HCT116 (cell line): ENCODE measurements at regions not wholly inside any gene's neighbourhood (a gene's known extent, or its start where the extent isn't known, plus 50 kb on each side); places are given as distances from the start of the nearest gene placed in this dataset.

Source experiments
- ATAC-seq: fragments of 200-7000 bp; cut with Tn5 transposase; 2 replicates; pipeline ENCODE4 v1.9.1; 2020; ENCODE audit warnings: mild to moderate bottlenecking, moderate library complexity
- BruUV-seq: library from RNA; stranded (reverse); fragments of 400-500 nt; replicated peaks from 2 replicates; lab custom pipeline; 2021; lab: Mats Ljungman, UMichigan
- CTCF ChIA-PET: fragments of 300-600 bp; sonication (Branson Sonifier 250); formaldehyde crosslinking; loops from one replicate; lab custom pipeline; 2021; ENCODE audit warnings: antibody characterized with exemption; lab: Charles Lee
- POLR2A ChIA-PET: fragments of 300-600, 350-600 bp; sonication (Branson Sonifier 250); formaldehyde crosslinking; loops from one replicate; lab custom pipeline; 2021; ENCODE audit warnings: antibody characterized with exemption; lab: Charles Lee
- RAD21 ChIA-PET, 2 experiments: fragments of 300-600 bp; sonication (Branson Sonifier 250); formaldehyde crosslinking; loops; one replicate each; lab custom pipeline; 2023; ENCODE audit warnings: low total read pairs in 2 of 2; ENCODE audit not compliant: uncharacterized antibody in 2 of 2, unreplicated experiment in 2 of 2, low non-redundant PET in 1 of 2; lab: Charles Lee
- DNase-seq: peaks from one replicate; pipeline ENCODE4 v3.0.0-alpha.2; 2010; ENCODE audit warnings: low read depth, low spot score
- H2AFZ ChIP-seq: fragments of 200-600 bp; shearing (Covaris generic), sonication (generic); 2 replicates; pipeline ENCODE4 v1.6.1; 2017; ENCODE audit warnings: low read depth, mixed run types, mixed read lengths, antibody characterized with exemption, low read length; ENCODE audit not compliant: poor library complexity, severe bottlenecking
- H3K27ac ChIP-seq: 2 replicates; pipeline ENCODE4 v1.5.1; 2012; ENCODE audit warnings: low read depth, low read length
- H3K27me3 ChIP-seq: fragments of 200-600 bp; sonication (generic); 2 replicates; pipeline ENCODE4 v1.6.1; 2016; ENCODE audit warnings: mixed run types, low read length, mixed read lengths; ENCODE audit not compliant: insufficient read depth
- H3K36me3 ChIP-seq, 2 experiments: fragments of 200-500 bp in 1 of 2; fragments of 200-600 bp in 1 of 2; sonication (Bioruptor generic) in 1 of 2; sonication (generic) in 1 of 2; 2 replicates each; pipeline versions ENCODE4 v1.5.1 to v1.6.1; 2014 to 2016; ENCODE audit warnings: low read length in 2 of 2, inconsistent platforms in 1 of 2, mixed read lengths in 1 of 2, mixed run types in 1 of 2; ENCODE audit not compliant: insufficient read depth in 2 of 2, control insufficient read depth in 1 of 2
- H3K4me1 ChIP-seq, 2 experiments: fragments of 200-600 bp in 1 of 2; sonication (generic) in 1 of 2; 2 replicates each; pipeline versions ENCODE4 v1.5.1 to v1.6.1; 2012 to 2017; ENCODE audit warnings: low read length in 2 of 2, inconsistent platforms in 1 of 2, mild to moderate bottlenecking in 1 of 2, mixed read lengths in 1 of 2, mixed run types in 1 of 2, moderate library complexity in 1 of 2; ENCODE audit not compliant: insufficient read depth in 2 of 2, control insufficient read depth in 1 of 2
- H3K4me2 ChIP-seq: fragments of 200-600 bp; sonication (generic); 2 replicates; pipeline ENCODE4 v1.6.1; 2017; ENCODE audit warnings: mixed run types, low read length, mixed read lengths
- H3K4me3 ChIP-seq, 2 experiments: fragments of 200-600 bp in 1 of 2; sonication (generic) in 1 of 2; replicated peaks in 1 of 2; 2 replicates each; pipeline ENCODE4 v1.5.1; 2011 to 2016; ENCODE audit warnings: low read length in 2 of 2, control low read depth in 1 of 2, low read depth in 1 of 2, mild to moderate bottlenecking in 1 of 2, mixed read lengths in 1 of 2, mixed run types in 1 of 2
- H3K79me2 ChIP-seq: fragments of 200-600 bp; sonication (generic); 2 replicates; pipeline ENCODE4 v1.6.1; 2017; ENCODE audit warnings: mild to moderate bottlenecking, mixed run types, low read length, moderate library complexity, mixed read lengths; ENCODE audit not compliant: insufficient read depth
- H3K9ac ChIP-seq: fragments of 200-600 bp; sonication (generic); 2 replicates; pipeline ENCODE4 v1.6.1; 2016; ENCODE audit warnings: low read length, mixed read lengths
- H3K9me2 ChIP-seq: fragments of 200-600 bp; sonication (generic), shearing (Covaris generic); 2 replicates; pipeline ENCODE4 v1.6.1; 2017; ENCODE audit warnings: mixed run types, mild to moderate bottlenecking, moderate library complexity; ENCODE audit not compliant: insufficient read depth
- H3K9me3 ChIP-seq, 2 experiments: fragments of 200-500 bp in 1 of 2; fragments of 200-600 bp in 1 of 2; sonication (Bioruptor generic) in 1 of 2; sonication (generic) in 1 of 2; 2 replicates each; pipeline ENCODE4 v1.6.1; 2014 to 2017; ENCODE audit warnings: low read length in 2 of 2, mixed read lengths in 2 of 2, inconsistent platforms in 1 of 2, low read depth in 1 of 2, mild to moderate bottlenecking in 1 of 2, mixed run types in 1 of 2, moderate library complexity in 1 of 2; ENCODE audit not compliant: control insufficient read depth in 1 of 2, insufficient read depth in 1 of 2
- H4K20me1 ChIP-seq: fragments of 200-600 bp; sonication (generic), shearing (Covaris generic); 2 replicates; pipeline ENCODE4 v1.6.1; 2017; ENCODE audit warnings: mixed run types, mild to moderate bottlenecking, moderate library complexity; ENCODE audit not compliant: insufficient read depth
- ATF3 ChIP-seq: IDR thresholded peaks from 2 replicates; pipeline ENCODE4 v1.6.1; 2012
- CBX3 ChIP-seq: IDR thresholded peaks from 2 replicates; pipeline ENCODE4 v1.6.1; 2012; ENCODE audit warnings: low read depth
- CEBPB ChIP-seq: IDR thresholded peaks from 2 replicates; pipeline ENCODE4 v1.6.1; 2012; ENCODE audit warnings: low read depth
- CTCF ChIP-seq, 3 experiments: fragments of 200-600 bp in 1 of 3; sonication (generic) in 1 of 3; IDR thresholded peaks in 2 of 3; conservative IDR thresholded peaks in 1 of 3; 2 replicates each; pipeline ENCODE4 v1.5.1; 2012 to 2017; ENCODE audit warnings: low read depth in 2 of 3, low read length in 2 of 3, antibody characterized with exemption in 1 of 3, borderline replicate concordance in 1 of 3, control low read depth in 1 of 3, mild to moderate bottlenecking in 1 of 3, mixed read lengths in 1 of 3, mixed run types in 1 of 3, moderate library complexity in 1 of 3; ENCODE audit not compliant: insufficient read depth in 1 of 3
- EGR1 ChIP-seq: IDR thresholded peaks from 2 replicates; pipeline ENCODE4 v1.6.1; 2012; ENCODE audit warnings: low read depth
- ELF1 ChIP-seq: IDR thresholded peaks from 2 replicates; pipeline ENCODE4 v1.6.1; 2012; ENCODE audit warnings: low read depth, borderline replicate concordance
- EZH2 ChIP-seq: fragments of 200-600 bp; sonication (generic); IDR thresholded peaks from 2 replicates; pipeline ENCODE4 v1.6.1; 2017; ENCODE audit warnings: antibody characterized with exemption, mixed run types
- EZH2phosphoT487 ChIP-seq: fragments of 200-600 bp; IDR thresholded peaks from 2 replicates; pipeline ENCODE4 v1.6.1; 2018; ENCODE audit warnings: antibody characterized with exemption, borderline replicate concordance
- FOSL1 ChIP-seq: IDR thresholded peaks from 2 replicates; pipeline ENCODE4 v1.6.1; 2012; ENCODE audit warnings: low read depth
- JUND ChIP-seq: IDR thresholded peaks from 2 replicates; pipeline ENCODE4 v1.6.1; 2012
- MAX ChIP-seq: IDR thresholded peaks from 2 replicates; pipeline ENCODE4 v1.6.1; 2012
- POLR2A ChIP-seq: IDR thresholded peaks from 2 replicates; pipeline ENCODE4 v1.7.0; 2011; ENCODE audit warnings: borderline replicate concordance; ENCODE audit not compliant: insufficient read depth, insufficient read length; ENCODE audit errors: extremely low read depth
- POLR2AphosphoS5 ChIP-seq: IDR thresholded peaks from 2 replicates; pipeline ENCODE4 v1.6.1; 2011; ENCODE audit warnings: mild to moderate bottlenecking, low read depth, low read length, moderate library complexity
- RAD21 ChIP-seq: IDR thresholded peaks from 2 replicates; pipeline ENCODE4 v1.6.1; 2012; ENCODE audit warnings: low read depth, mild to moderate bottlenecking
- SIN3A ChIP-seq: IDR thresholded peaks from 2 replicates; pipeline ENCODE4 v1.6.1; 2012; ENCODE audit warnings: low read depth
- SRF ChIP-seq: IDR thresholded peaks from 2 replicates; pipeline ENCODE4 v1.6.1; 2012; ENCODE audit warnings: low read depth
- TCF7L2 ChIP-seq: IDR thresholded peaks from 2 replicates; pipeline ENCODE4 v1.7.0; 2011; ENCODE audit warnings: borderline replicate concordance, inconsistent platforms; ENCODE audit not compliant: insufficient read depth, insufficient read length; ENCODE audit errors: extremely low read depth
- YY1 ChIP-seq: IDR thresholded peaks from 2 replicates; pipeline ENCODE4 v1.6.1; 2011; ENCODE audit warnings: low read length, low read depth, moderate library complexity, mild to moderate bottlenecking; ENCODE audit not compliant: insufficient replicate concordance; ENCODE audit errors: extremely low read depth
- ZFX ChIP-seq: fragments of 450-650 bp; IDR thresholded peaks from 2 replicates; pipeline ENCODE4 v1.6.1; 2017
- ZNF274 ChIP-seq: fragments of 200-500 bp; sonication (Bioruptor generic); IDR thresholded peaks from 2 replicates; pipeline ENCODE4 v1.6.1; 2014; ENCODE audit warnings: mild to moderate bottlenecking, low read depth, low read length, inconsistent platforms
- intact Hi-C: fragments of 100-400 bp; cut with micrococcal nuclease; formaldehyde crosslinking; loops from 2 replicates; pipeline ENCODE4 v1.10.0; 2022

- Histone ChIP-seq H2AFZ (no peak overlapping the region), H3K4me1 (no peaks in the 10 kb centered on the region), H3K9me2 (no peaks in the 10 kb centered on the region), H3K27ac (no peak overlapping the region), H3K4me3 (no peak overlapping the region), H3K27me3 (peaks cover 29% of the 10 kb centered on the region; the same call in 1 of the 2 replicates), H3K9ac (no peak overlapping the region), H3K9me3 (no peaks in the 10 kb centered on the region), H3K4me2 (no peak overlapping the region), H3K79me2 (no peaks in the 10 kb centered on the region), H3K36me3 (no peaks in the 10 kb centered on the region), H4K20me1 (no peaks in the 10 kb centered on the region)
- RAD21 ChIA-PET, result no interaction called here
- CTCF ChIA-PET, result no interaction called here
- TF ChIP-seq ELF1 (no peak), SIN3A (no peak), RAD21 (peak; percentile 19; the same call in 1 of the 2 replicates), ATF3 (no peak), CBX3 (no peak), SRF (no peak), CEBPB (no peak), EZH2phosphoT487 (no peak), TCF7L2 (peak; percentile 17)
- DNase-seq (no peak), ATAC-seq (no peak)
- BruUV-seq, result no TSS peak
- intact Hi-C loops, result no loop called here
- POLR2A ChIA-PET, result no interaction called here
Observed at GRCh38 chr2:65918760-65919187, 486.4 kb upstream of the SPRED2 start.

- Histone ChIP-seq H3K27me3 (peaks cover 34% of the 10 kb centered on the region; the same call in 1 of the 2 replicates), H3K9ac (no peak overlapping the region), H3K9me3 (no peaks in the 10 kb centered on the region), H3K4me2 (no peak overlapping the region), H3K79me2 (no peaks in the 10 kb centered on the region), H3K9me2 (no peaks in the 10 kb centered on the region), H3K36me3 (no peaks in the 10 kb centered on the region), H3K4me3 (no peak overlapping the region), H4K20me1 (no peaks in the 10 kb centered on the region)
- ChIA-PET RAD21 (no interaction called here), CTCF (no interaction called here), POLR2A (no interaction called here)
- BruUV-seq, result no TSS peak
- ATAC-seq, result no peak
- TF ChIP-seq POLR2A (no peak), POLR2AphosphoS5 (no peak), TCF7L2 (no peak), CTCF (IDR thresholded peaks at IDR 0.05 in 2 of 3, conservative IDR thresholded peaks at IDR 0.05 in 1 of 3; ENCODE audit: borderline replicate concordance in 1 of 3, insufficient read depth in 1 of 3, low read depth in 2 of 3, low read length in 2 of 3) (no peak), ZFX (no peak), EZH2 (no peak), SRF (no peak), CEBPB (no peak), ELF1 (no peak), FOSL1 (no peak), RAD21 (no peak), EGR1 (no peak), YY1 (no peak), JUND (no peak), SIN3A (no peak), MAX (no peak), ZNF274 (no peak)
- TF ChIP-seq, all 23 proteins: peak for 0
- H3K4me1 ChIP-seq, result no peaks in the 10 kb centered on the region
- intact Hi-C loops, result no loop called here
- no peak for DNase-seq
- H2AFZ ChIP-seq, result no peak overlapping the region
- no peak overlapping the region for H3K27ac ChIP-seq
Observed at GRCh38 chr2:65917986-65918385, 485.6 kb upstream of the SPRED2 start.
